ENCODE measurements at regions not wholly inside any gene's neighbourhood (a gene's known extent, or its start where the extent isn't known, plus 50 kb on each side); places are given as distances from the start of the nearest gene placed in this dataset.
"Not testable (repeated sequence)": the region's sequence is repeated elsewhere in the genome, so short reads cannot be mapped to it uniquely, and the experiment has no call there.

DNA sequence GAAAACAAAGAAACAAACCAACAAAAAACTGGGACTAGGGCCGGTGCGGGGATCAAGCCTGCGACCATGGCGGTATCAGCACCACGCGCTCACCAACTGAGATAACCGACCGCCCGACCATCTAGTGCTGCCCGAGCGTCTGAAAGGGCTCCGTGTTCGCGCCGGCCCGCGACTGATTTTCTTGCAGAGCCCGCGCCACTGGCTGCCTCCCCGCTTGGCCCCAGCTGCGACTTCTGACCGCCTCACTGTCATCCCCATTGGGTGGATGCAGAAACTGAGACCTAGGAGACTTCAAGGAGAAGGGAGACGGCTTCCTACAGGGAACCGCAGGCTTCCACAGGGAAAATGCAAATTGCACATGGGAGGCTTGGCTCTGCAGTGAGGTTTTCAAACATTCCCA, 125.3 kb upstream of the PRKX start:
- TF ChIP-seq, protein P1, sequence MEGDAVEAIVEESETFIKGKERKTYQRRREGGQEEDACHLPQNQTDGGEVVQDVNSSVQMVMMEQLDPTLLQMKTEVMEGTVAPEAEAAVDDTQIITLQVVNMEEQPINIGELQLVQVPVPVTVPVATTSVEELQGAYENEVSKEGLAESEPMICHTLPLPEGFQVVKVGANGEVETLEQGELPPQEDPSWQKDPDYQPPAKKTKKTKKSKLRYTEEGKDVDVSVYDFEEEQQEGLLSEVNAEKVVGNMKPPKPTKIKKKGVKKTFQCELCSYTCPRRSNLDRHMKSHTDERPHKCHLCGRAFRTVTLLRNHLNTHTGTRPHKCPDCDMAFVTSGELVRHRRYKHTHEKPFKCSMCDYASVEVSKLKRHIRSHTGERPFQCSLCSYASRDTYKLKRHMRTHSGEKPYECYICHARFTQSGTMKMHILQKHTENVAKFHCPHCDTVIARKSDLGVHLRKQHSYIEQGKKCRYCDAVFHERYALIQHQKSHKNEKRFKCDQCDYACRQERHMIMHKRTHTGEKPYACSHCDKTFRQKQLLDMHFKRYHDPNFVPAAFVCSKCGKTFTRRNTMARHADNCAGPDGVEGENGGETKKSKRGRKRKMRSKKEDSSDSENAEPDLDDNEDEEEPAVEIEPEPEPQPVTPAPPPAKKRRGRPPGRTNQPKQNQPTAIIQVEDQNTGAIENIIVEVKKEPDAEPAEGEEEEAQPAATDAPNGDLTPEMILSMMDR (IDR thresholded peaks at IDR 0.05; ENCODE audit: insufficient read depth, low read depth, low read length), result not testable (repeated sequence)
- TF ChIP-seq EZH2 (IDR thresholded peaks at IDR 0.05; ENCODE audit: insufficient read depth, low read length), result not testable (repeated sequence)

Measured in astrocyte (in vitro differentiated cells and primary cell).